GM23248 (cell line): ENCODE measurements at regions not wholly inside any gene's neighbourhood (a gene's known extent, or its start where the extent isn't known, plus 50 kb on each side); places are given as distances from the start of the nearest gene placed in this dataset.
"Not testable (repeated sequence)": the region's sequence is repeated elsewhere in the genome, so short reads cannot be mapped to it uniquely, and the experiment has no call there.

Experiments
- DNase-seq: peaks from one replicate; pipeline ENCODE4 v3.0.0-alpha.2; 2015
- H2AFZ ChIP-seq: fragments of 200-600 bp; sonication (generic); 2 replicates; pipeline ENCODE4 v1.6.1; 2016; ENCODE audit warnings: antibody characterized with exemption
- H3F3A ChIP-seq: fragments of 200-600 bp; sonication (generic); 2 replicates; pipeline ENCODE4 v1.6.1; 2016; ENCODE audit warnings: mild to moderate bottlenecking, antibody characterized with exemption, mixed run types; ENCODE audit not compliant: insufficient read depth
- H3K27ac ChIP-seq: fragments of 200-600 bp; sonication (generic); 2 replicates; pipeline ENCODE4 v1.5.1; 2016; ENCODE audit warnings: mild to moderate bottlenecking
- H3K27me3 ChIP-seq: fragments of 200-600 bp; sonication (generic); replicated peaks from 2 replicates; pipeline ENCODE4 v1.6.1; 2016; ENCODE audit warnings: mild to moderate bottlenecking; ENCODE audit not compliant: insufficient read depth
- H3K36me3 ChIP-seq: fragments of 200-600 bp; sonication (generic); 2 replicates; pipeline ENCODE4 v1.6.1; 2016; ENCODE audit warnings: low read depth, mild to moderate bottlenecking
- H3K4me1 ChIP-seq: fragments of 200-600 bp; sonication (generic); 2 replicates; pipeline ENCODE4 v1.6.1; 2016; ENCODE audit warnings: mild to moderate bottlenecking; ENCODE audit not compliant: insufficient read depth
- H3K4me2 ChIP-seq: fragments of 200-600 bp; sonication (generic); one replicate; pipeline ENCODE4 v1.6.1; 2016; ENCODE audit warnings: mild to moderate bottlenecking; ENCODE audit not compliant: unreplicated experiment
- H3K4me3 ChIP-seq: fragments of 200-600 bp; sonication (generic); 2 replicates; pipeline ENCODE4 v1.5.1; 2016; ENCODE audit warnings: mild to moderate bottlenecking
- H3K79me2 ChIP-seq: fragments of 200-600 bp; sonication (generic); 2 replicates; pipeline ENCODE4 v1.6.1; 2016; ENCODE audit warnings: mild to moderate bottlenecking; ENCODE audit not compliant: insufficient read depth
- H3K9ac ChIP-seq: fragments of 200-600 bp; sonication (generic); 2 replicates; pipeline ENCODE4 v1.6.1; 2016; ENCODE audit warnings: mild to moderate bottlenecking
- H3K9me2 ChIP-seq: fragments of 200-600 bp; sonication (generic); 2 replicates; pipeline ENCODE4 v1.6.1; 2016; ENCODE audit warnings: mixed run types, mild to moderate bottlenecking, moderate library complexity; ENCODE audit not compliant: insufficient read depth
- H3K9me3 ChIP-seq: fragments of 200-600 bp; sonication (generic); one replicate; pipeline ENCODE4 v1.6.1; 2017; ENCODE audit warnings: low read depth
- H4K20me1 ChIP-seq: fragments of 200-600 bp; sonication (generic); 2 replicates; pipeline ENCODE4 v1.6.0; 2016; ENCODE audit not compliant: insufficient read depth
- EZH2 ChIP-seq: fragments of 200-600 bp; sonication (generic); IDR thresholded peaks from 2 replicates; pipeline ENCODE4 v1.6.1; 2018; ENCODE audit warnings: antibody characterized with exemption, mild to moderate bottlenecking; ENCODE audit not compliant: insufficient read depth, poor library complexity, severe bottlenecking
- EZH2phosphoT487 ChIP-seq: fragments of 200-600 bp; sonication (generic); IDR thresholded peaks from 2 replicates; pipeline ENCODE4 v1.6.1; 2018; ENCODE audit warnings: antibody characterized with exemption, moderate library complexity, mild to moderate bottlenecking, low read depth; ENCODE audit not compliant: insufficient read depth
- WGBS, 2 experiments: methylation state at CpG; one replicate each; pipeline ENCODE4 v1.1.6; 2015 to 2017; ENCODE audit warnings: low lambda C conversion rate in 2 of 2, low coverage in 1 of 2; ENCODE audit errors: missing lambda C conversion rate in 2 of 2; 5-methylcytosine and 5-hydroxymethylcytosine counted together
- in situ Hi-C: fragments of 300-500 bp; cut with MboI; formaldehyde crosslinking; loops from 2 replicates; pipeline ENCODE4 v1.15.0; 2020

GRCh38 chr15:20341901-20342600 is 199.5 kb downstream of the GOLGA6L6 start:
- H3K27me3 ChIP-seq, result no peaks in the 10 kb centered on the region
- no peaks in the 10 kb centered on the region for H3K79me2 ChIP-seq
- 20 to 24% methylated on average over 5 of the region's 5 CpGs for WGBS, 2 experiments
- H3F3A ChIP-seq, result no peaks in the 10 kb centered on the region
- no peaks in the 10 kb centered on the region for H3K9me3 ChIP-seq
- H3K9me2 ChIP-seq, result no peaks in the 10 kb centered on the region
- H2AFZ ChIP-seq, result no peak overlapping the region
- DNase-seq, result no peak
- no peak overlapping the region for H3K4me3 ChIP-seq
- no peaks in the 10 kb centered on the region for H3K36me3 ChIP-seq
- no peak overlapping the region for H3K9ac ChIP-seq
- H3K27ac ChIP-seq, result no peak overlapping the region
- TF ChIP-seq EZH2 (no peak), EZH2phosphoT487 (no peak)
- no peak overlapping the region for H3K4me2 ChIP-seq
- in situ Hi-C loops, result no loop called here
- no peaks in the 10 kb centered on the region for H3K4me1 ChIP-seq
- H4K20me1 ChIP-seq, result no peaks in the 10 kb centered on the region

GRCh38 chr15:20340931-20341661 is 200.5 kb downstream of the GOLGA6L6 start:
- no peak overlapping the region for H2AFZ ChIP-seq
- no peak overlapping the region for H3K27ac ChIP-seq

GRCh38 chr15:20340331-20340811 is 201.2 kb downstream of the GOLGA6L6 start:
- Histone ChIP-seq H3F3A (no peaks in the 10 kb centered on the region), H3K9me3 (no peaks in the 10 kb centered on the region), H3K27ac (no peak overlapping the region), H2AFZ (no peak overlapping the region), H3K4me2 (no peak overlapping the region), H3K79me2 (no peaks in the 10 kb centered on the region), H3K9ac (no peak overlapping the region), H3K4me1 (no peaks in the 10 kb centered on the region), H3K27me3 (no peaks in the 10 kb centered on the region), H3K36me3 (no peaks in the 10 kb centered on the region), H4K20me1 (no peaks in the 10 kb centered on the region), H3K4me3 (no peak overlapping the region), H3K9me2 (no peaks in the 10 kb centered on the region)
- in situ Hi-C loops, result no loop called here
- 35 to 49% methylated on average over 9 of the region's 9 CpGs for WGBS, 2 experiments
- TF ChIP-seq EZH2, result no peak
- no peak for TF ChIP-seq EZH2phosphoT487
- no peak for DNase-seq

More at GRCh38 chr15:20340931-20341661, 200.5 kb downstream of the GOLGA6L6 start:
- TF ChIP-seq EZH2 (no peak), EZH2phosphoT487 (no peak)
- Histone ChIP-seq H4K20me1 (no peaks in the 10 kb centered on the region), H3K4me1 (no peaks in the 10 kb centered on the region), H3K4me3 (no peak overlapping the region), H3K9me3 (no peaks in the 10 kb centered on the region), H3K9ac (no peak overlapping the region), H3K79me2 (no peaks in the 10 kb centered on the region), H3K9me2 (no peaks in the 10 kb centered on the region), H3F3A (no peaks in the 10 kb centered on the region), H3K36me3 (no peaks in the 10 kb centered on the region), H3K27me3 (no peaks in the 10 kb centered on the region), H3K4me2 (no peak overlapping the region)
- 37 to 43% methylated on average over 7 of the region's 7 CpGs for WGBS, 2 experiments
- in situ Hi-C loops, result no loop called here
- no peak for DNase-seq

GRCh38 chr15:20339086-20339791 is 202.4 kb downstream of the GOLGA6L6 start:
- H3K4me3 ChIP-seq, H3F3A ChIP-seq, in situ Hi-C loops, H4K20me1 ChIP-seq, H3K9me3 ChIP-seq, H2AFZ ChIP-seq, H3K9me2 ChIP-seq, H3K9ac ChIP-seq, H3K4me2 ChIP-seq, DNase-seq, H3K27me3 ChIP-seq, H3K4me1 ChIP-seq, H3K79me2 ChIP-seq, H3K27ac ChIP-seq, H3K36me3 ChIP-seq: not testable (repeated sequence)
- 39 to 42% methylated on average over 17 of the region's 17 CpGs for WGBS, 2 experiments

GRCh38 chr15:20338671-20339070 is 202.9 kb downstream of the GOLGA6L6 start:
- not testable (repeated sequence) for H3K4me2 ChIP-seq, H2AFZ ChIP-seq

GRCh38 chr15:20337238-20337637 is 204.4 kb downstream of the GOLGA6L6 start:
- H3K36me3 ChIP-seq, H3K27me3 ChIP-seq, H3K4me1 ChIP-seq, in situ Hi-C loops, H3K79me2 ChIP-seq, H3K9me2 ChIP-seq, H3K9ac ChIP-seq, H4K20me1 ChIP-seq, H3F3A ChIP-seq, H3K4me3 ChIP-seq, H3K9me3 ChIP-seq, H2AFZ ChIP-seq, DNase-seq, H3K4me2 ChIP-seq, H3K27ac ChIP-seq: not testable (repeated sequence)
- 59 to 66% methylated on average over 5 of the region's 5 CpGs for WGBS, 2 experiments

More at GRCh38 chr15:20338671-20339070, 202.9 kb downstream of the GOLGA6L6 start:
- H3K4me1 ChIP-seq, H3K4me3 ChIP-seq, DNase-seq, H3K36me3 ChIP-seq, H3K9ac ChIP-seq, H3K27me3 ChIP-seq, H4K20me1 ChIP-seq, H3K79me2 ChIP-seq, in situ Hi-C loops, H3F3A ChIP-seq, H3K9me3 ChIP-seq, H3K9me2 ChIP-seq, H3K27ac ChIP-seq: not testable (repeated sequence)
- WGBS, 2 experiments, result 49 to 59% methylated on average over 13 of the region's 13 CpGs
